ENCODE measurements at regions not wholly inside any gene's neighbourhood (a gene's known extent, or its start where the extent isn't known, plus 50 kb on each side); places are given as distances from the start of the nearest gene placed in this dataset.
"Not testable (repeated sequence)": the region's sequence is repeated elsewhere in the genome, so short reads cannot be mapped to it uniquely, and the experiment has no call there.

DNA sequence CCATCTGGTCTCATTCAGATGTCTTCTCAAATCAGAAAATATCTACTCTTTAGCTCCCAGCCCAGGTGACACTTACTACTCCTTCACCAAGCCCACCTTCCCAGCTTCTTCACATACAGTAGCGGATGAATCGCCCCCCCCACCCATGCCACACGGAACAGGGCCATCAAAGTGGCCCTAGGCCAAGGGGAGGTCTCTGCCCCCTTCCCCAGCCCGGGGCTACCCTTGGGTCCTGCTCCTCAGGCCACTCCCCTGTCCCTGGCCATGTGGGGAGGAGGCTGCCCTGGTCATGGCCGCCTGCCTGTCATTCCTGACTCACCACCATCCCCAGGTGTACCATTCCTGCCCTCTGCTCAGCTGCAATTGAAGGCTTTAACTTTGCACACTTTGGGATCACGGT lies 142.8 kb downstream of the NECTIN1 start:
- DNase-seq = no peak

DNA sequence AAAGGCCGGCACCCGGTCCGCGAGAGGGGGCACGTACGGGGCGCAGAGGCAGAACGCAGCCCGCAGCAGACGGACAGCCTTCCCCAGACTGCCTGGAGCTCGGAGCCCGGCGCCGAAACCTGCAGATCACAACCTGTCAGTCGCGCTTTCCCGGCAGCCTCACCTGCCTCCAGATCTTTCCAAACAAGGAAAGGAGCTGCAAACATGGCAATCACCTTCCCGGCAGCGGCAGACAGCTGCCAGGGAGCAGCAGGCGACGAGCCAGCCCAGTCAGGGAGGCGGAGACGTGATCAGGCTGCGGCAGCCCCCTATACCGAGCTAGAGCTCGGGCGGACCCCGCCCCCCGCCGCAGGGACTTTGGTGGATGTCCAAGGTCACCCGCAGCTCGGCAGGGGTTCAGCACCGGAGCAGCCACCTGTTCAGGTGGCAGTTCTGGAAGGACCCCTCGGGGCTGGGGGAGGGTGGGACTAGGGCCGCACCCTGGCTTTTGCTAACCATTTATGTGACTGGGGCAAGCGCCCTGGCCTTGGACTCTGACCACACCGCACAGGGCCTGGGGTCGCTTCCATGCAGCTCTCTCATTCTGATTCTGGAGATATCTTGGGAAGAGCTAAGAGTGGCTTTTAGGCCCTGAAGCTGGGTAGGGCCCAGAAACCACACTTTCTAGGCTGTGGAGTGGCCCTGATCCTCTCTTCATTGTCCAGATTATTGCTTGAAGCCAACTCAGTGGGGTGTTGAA lies 143.8 kb downstream of the NECTIN1 start:
- DNase-seq = no peak

DNA sequence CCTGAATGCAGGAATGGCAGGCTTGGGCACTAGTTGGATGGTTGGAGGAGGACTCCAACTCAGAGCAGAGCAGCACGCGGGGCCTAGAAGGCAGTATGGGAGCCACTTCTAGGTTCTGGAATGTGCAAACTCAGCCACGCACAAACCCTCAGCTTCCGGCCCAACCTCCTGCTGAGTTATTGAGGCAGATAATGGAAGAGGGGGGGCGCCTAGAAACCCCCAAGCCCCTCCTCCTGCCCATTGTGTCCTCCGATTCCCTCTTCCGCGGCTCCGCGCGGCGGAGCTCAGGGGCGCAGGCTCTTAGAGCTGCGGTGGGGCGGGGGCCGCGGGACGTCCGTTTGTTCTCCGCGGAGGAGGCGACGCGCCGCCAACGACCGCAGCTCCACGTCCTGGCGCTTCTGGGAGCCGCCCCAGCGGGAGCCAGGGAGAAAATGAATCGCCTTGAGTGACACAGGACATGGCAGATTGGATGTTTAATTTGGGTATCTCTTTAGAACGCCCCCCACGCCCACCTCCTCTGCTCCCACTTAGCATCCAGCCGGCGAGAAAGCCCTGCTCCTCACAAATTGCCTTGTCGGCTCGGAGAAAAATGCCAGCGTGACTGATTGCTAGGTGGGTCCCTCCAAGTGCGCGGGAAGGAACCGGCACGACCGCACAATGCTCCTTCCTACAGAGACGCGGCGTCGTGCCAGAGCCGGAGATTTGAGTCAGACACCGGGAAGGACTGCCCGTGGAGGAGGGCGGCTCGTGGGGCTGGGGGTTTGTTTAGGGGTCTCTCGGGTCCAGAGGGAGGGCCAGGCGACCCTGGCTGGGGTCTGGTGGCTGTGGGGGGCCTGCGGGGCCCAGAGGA lies 144.6 kb downstream of the NECTIN1 start:
- peak; percentile 30 for DNase-seq

DNA sequence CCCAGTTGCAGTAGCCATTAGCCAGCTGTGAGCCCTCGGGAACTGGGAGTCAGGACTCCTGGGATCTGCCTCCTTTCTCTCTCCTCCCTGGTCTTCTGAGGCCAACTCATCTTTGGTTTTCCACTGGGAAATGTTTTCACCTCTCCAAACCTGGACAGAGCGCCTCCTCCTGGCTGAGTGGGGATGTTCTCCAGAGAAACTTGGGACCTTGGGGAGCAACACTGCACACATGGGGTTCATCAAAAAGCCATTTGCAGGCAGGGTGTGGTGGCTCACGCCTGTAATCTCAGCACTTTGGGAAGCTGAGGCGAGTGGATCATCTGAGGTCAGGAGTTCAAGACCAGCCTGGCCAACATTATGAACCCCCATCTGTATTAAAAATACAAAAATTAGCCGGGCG lies 145.4 kb downstream of the NECTIN1 start:
- DNase-seq = no peak

DNA sequence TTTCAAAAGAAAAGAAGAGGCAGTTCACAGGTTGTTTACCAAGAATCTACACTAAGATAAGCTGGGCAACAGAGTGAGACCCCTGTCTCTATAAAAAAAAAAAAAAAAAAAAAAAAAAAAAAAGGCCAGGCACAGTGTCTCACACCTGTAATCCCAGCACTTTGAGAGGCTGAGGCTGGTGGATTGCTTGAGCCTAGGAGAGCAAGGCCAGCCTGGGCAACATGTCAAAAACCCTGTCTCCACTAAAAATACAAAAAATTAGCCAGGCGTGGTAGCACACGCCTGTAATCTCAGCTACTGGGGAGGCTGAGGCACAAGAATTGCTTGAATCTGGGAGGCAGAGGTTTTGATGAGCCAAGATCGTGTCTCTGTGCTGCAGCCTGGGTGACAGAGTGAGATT lies 147.6 kb downstream of the NECTIN1 start:
- DNase-seq = not testable (repeated sequence)

DNA sequence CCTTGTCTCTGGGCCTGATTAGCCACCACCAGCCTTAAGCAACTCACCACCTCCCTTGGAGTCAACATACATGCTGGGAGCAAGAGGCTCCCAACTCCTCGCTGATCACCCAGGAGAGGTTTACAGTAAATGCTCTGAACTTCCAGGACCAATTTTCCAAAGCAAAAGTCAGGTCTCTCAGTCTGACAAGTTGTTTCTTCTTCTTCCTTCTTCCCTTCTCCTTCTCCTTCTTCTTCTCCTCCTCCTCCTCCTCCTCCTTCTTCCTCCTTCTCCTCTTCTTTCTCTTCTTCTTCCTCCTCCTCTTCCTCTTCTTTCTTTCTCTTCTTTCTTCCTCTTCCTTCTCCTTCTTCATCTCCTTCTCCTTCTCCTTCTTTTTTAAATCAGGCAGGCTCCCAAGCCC lies 148.2 kb downstream of the NECTIN1 start:
- no peak for DNase-seq

DNA sequence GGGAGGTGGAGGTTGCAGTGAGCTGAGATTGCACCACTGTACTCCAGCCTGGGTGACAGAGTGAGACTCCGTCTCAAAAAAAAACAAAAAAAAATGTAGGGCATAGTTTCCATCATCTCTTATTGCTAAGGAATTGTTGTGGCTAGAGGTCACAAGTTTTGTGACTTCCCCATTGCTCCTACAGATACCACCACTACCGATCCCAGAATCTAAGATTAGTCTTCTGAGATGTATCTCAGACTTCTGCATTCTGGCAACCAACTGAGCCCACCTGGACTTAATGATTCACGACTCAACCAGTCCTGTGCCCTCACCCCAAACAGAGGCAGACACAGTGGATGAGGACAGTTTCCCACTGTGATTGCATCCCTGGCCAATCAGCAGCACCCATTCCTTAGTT lies 148.9 kb downstream of the NECTIN1 start:
- DNase-seq = no peak

DNA sequence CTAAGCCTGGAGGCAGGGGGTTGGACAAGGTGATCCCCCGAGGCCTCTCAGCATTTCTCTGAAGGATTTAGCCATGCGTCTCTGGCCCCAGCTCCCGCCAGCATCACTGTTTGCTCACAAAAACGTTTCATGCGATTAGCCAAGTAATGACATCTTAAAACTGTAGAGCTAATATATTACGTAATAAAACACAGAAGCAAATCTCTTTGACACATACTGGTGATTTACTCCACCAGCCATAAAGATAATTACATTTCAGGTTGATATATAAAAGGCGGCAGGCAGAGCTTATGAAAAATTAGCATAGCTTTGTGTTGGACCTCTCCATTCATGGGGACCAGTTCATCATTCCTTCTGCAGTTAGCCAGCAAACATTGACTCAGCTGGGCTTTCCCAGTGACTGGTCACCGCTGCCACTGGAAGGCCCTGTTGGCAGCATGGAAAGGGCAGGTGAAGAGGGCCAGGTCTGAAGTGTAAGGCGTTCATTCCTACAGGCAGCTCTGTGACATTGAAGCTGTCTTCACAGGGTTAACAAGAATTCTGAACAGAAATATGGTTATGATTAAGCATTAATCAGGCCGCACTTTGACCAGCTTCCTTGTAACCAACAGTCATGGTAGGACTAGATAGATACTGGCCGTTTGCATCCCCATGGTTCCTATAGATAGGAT lies 150.3 kb downstream of the NECTIN1 start:
- DNase-seq = no peak

DNA sequence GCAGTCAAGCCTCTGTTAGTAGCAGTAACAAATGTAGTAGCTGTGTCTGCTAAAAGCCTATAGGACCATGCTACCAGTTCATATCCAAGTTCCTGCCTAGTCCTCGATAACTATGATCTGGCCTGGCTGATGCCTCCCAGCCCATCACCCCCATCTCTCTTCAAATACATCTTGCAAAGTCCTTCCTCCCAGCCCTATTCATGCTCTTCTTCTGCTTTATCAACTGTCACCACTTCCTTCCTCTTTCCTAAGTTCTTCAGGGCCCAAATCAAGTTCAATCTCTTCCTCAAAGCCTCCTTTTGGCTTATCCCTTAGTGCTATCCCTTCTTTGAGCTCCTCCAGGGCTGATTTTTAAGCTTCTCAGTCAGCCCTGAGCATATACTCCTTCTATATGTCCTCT lies 150.9 kb upstream of the THY1 start:
- DNase-seq = no peak

DNA sequence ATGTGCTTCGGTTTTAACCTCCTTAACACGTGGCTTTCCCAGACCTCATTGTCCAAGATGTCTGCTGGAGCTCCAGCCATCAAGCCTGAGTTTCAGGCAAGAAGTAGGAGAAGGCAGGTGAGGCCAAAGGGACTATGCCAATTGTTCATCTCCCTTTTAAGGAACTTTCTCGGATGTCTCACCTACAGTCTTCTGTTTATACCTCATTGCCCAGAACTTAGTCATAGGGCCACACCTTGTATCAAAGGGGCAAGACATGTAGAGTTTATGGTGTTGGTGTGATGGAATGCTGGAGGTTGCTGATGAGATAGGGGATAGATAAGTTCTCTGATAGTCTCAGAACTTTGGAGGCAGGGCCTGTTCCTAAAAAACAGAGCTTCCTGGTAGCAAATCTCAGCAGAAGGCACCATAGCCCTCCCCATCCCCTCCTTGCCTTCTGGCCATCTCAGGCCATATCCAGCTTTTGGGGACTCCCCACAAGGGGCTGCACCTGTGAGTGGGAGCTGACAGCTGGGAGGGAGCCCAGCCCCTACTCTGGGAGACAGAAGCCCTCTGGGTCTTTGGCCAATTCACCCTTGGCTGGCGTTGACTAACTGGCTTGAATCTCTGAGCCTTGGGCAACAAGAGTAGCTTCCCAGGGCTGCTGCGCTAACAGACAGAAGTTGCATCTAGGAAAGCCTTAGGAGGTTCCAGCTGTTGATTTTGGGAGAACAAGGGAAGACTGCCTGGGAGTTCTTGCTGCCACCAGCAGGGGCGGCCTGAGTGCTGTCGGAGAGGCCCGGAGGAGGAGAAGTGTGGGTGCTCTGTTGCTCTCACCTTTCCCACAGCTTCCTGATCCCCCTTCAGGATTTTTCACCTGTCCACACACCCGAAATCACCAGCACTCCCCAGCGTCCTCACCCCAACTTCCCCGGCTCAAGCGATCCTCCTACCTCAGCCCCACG lies 149.8 kb upstream of the THY1 start:
- DNase-seq = no peak

DNA sequence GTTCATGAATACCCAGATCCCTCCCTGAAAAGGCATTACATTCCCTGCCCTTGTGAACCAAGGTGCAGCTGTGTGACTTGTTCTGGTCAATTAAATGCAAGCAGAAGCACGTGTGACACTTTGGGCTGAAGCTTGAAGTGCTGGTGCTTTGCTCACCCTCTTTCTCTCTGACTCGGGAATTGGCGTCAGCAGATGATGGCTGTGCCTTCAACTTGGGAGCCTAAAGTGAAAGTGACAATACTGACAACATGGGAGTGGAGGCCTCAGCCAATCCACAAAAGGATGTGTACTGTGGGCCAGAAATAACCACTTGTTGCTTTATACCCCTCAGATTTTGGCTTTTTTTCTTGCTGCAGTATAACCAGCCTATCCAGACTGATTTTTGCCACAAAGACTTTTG lies 148.3 kb upstream of the THY1 start:
- DNase-seq = no peak

DNA sequence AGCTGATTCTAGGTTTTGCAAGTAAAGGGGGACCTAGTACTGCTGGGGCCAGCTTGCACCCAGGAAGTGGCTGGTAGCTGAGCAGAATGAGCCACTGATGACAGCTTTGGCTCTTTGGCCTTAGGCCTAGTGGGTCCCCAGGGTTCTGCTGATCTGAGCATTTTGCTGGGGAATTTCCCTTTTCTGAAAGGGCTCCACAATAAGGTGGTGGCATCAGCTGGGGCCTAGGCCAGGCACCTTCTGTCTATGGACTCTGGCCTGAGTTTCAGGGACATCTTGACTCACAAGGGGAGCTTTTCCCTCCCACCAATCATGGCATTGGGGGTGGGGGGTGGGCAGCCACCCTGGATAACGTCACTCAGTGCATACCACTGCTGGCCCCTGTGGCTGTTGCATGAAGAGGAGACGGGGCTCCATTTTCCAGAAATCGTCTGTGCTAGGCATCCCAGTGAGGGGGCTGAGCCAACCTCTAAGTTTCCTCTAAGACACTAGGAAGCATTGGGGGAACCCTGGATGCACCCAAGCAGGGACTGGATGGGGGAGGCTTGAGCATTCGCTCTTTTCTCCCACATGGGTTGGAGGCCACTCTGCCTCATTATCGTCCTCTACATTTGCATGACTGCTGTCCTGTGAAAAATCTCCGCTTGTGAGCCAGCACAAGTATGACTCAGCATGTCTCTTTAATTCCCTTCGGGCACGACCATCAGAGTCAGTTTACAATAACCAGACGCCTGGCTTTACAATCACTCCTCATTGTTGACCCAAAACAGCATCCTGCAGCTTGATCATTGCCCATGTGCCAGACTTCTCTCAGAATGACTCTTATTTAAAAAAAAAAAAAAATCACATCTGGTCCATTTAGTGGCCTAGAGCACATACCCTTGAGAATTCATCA lies 145.0 kb upstream of the THY1 start:
- no peak for DNase-seq

DNA sequence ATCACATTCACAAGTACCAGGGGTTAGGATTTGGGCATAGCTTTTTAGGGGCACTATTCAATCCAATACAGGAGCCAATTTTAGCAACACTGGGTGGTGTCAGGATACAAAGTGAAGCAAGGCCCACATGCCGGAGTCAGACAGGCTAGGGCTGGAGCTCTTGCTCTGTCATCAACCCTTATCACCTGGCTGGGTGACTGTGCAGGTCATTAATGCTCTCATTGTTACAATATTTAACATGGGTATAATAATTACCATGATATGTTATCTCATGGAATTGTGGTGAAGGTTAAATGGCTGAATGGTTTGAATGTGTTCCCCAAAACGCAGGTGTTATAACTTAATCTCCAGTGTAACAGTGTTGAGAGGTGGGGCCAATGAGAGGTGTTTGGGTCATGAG lies 143.3 kb upstream of the THY1 start:
- no peak for DNase-seq

DNA sequence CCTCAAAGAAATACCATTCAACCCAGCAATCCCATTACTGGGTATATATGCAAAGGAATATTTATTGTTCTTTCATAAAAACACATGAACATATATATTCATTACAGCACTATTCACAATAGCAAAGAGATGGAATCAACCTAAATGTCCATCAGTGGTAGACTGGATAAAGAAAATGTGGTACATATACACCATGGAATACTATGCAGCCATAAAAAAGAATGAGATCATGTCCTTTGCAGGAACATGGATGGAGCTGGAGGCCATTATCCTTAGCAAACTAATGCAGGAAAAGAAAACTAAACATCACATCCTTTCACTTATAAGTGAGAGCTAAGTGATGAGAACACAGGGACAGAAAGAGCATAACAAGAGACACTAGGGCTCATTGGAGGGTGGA lies 142.7 kb upstream of the THY1 start:
- not testable (repeated sequence) for DNase-seq

DNA sequence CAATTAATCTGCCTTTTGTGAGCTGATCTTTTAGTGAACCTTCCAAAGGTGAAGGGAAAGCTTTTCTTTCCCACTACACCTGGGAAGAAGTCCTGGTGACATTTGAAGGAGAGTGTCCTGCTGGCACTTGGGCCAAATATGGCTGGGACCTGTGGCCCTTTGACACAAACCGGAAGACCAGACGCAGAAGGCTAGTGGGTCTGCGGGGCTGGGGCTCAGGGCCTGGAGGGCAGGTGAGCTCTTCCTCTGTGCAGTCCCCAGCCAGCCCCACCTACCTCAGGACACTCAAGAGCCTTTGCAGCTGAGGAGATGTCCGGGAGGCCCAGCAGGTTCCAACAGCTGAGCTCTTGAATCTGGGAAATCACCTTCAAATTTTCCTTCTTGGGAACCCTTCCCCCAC lies 138.0 kb upstream of the THY1 start:
- no peak for DNase-seq

DNA sequence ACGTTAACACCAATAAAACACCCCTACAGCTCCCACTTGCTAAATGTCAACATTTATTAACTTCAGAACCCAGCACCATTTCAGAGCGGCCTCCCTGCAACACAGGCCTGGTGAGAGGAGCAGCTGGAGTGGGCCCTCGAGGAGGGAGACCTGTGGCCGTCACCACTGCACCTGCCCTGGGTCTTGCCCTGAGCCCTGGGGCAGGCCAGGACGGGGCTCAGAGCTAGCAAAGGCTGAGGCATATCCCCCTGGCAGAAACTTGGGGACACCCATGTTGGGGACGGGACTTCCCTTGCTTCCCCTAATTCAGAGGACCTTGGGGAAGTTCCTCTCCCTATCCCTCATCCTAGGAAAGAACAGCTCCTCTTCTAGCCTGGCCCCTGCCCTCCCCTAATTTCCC lies 137.3 kb upstream of the THY1 start:
- no peak for DNase-seq

DNA sequence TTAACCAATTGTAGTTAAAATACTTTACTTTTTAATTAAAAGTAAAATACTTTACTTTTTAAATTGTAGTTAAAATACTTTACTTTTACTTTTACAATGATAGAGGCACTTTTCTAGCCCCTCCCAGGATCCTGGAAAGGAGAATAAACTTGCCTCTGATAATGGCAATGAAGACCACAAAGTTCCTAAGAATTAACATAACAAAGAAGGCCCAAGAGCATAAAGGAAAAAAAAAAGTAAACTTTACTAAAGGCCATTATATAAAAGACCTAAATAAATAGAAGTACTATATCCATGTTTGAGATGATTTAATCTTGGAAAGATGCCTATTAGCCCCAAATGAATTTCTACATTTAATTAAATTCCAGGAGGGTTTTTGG lies 129.1 kb upstream of the THY1 start:
- no peak for DNase-seq

DNA sequence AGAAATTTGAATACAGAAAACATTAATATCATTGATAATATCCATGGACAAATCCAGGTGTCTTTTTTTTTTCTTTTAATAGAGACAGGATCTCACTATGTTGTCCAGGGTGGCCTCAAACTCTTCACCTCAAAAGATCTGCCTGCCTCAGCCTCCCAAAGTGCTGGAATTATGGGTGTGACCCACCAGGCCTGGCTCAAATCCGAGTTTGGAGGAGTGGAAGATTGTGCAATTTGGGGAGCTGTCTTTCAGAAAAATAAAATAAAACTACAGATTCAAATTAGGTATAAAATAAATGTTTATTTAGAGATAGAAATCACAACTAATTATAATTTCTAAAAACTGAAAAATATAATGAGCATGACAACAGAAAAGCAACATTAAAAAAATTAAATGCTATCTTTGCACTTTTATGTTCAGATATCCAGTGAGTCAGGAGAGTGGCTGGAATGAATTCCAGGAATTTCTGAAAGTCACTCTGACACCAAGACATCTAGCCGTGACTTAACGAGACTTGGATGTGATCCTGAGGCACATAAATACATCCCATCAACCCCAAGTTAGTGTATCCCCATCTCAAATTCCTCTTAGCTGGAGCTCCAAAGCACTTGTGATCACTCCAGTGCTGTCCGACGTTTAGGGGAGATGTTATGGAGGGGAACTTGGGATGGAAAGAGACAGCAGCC lies 128.6 kb upstream of the THY1 start:
- no peak for DNase-seq

DNA sequence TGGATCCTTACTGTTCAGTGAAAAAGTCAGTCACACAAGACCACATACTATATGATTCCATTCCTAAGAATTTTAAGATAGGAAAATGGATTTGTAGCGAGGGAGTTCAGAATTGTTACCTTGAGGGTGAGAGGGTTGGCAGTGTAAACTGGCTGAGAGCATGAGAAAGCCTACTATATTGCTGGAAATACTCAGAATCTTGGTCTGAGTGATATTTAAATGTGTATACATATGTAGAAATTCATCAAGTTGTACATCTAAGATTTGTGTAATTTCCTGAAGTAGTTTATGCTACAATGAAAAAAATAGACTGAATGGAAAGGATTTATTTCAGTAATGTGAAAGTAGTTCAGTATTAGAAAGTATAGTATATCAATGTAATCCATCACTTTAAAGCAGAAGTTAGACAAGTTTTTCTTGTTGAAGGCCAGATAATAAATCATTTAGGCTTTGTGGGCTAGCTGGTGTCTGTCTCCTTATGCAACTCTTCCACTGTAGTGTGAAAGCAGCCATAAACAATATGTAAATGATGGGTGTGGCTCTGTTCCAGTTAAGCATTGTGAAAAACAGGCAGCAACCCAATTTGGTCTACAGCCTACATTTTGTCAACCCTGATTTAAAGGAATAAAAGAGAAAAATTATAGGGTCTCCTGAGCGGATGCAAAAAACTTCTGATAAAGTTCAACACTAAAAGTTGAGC lies 127.2 kb upstream of the THY1 start:
- DNase-seq = no peak

DNA sequence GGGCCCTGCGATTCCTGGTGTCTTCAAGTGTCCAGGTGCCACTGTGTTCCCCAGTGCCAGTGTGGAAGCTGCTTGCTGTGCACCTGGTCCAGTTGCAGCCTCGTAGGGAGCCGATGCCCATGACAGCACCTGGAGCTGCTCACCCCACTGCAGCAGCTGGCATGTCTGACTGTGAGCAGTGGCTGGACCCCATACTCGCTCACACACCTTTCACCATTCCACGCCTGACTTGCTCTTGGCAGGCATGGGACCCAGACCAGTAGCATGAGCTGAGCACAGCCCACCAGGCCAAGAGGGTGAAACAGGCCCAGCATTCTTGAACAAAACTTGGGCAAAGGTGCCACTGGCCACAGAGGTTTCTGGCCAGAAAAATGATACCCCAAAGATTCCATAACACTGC lies 124.5 kb upstream of the THY1 start:
- DNase-seq = no peak
